ENCODE measurements at regions not wholly inside any gene's neighbourhood (a gene's known extent, or its start where the extent isn't known, plus 50 kb on each side); places are given as distances from the start of the nearest gene placed in this dataset.

GRCh38 chr12:86421333-86421732, 165.1 kb upstream of the MGAT4C start:
- no peak for DNase-seq

GRCh38 chr12:86414201-86414600, 158.0 kb upstream of the MGAT4C start:
- Histone ChIP-seq H3K4me1 (replicated peaks in 1 of 2) (no peaks in the 10 kb centered on the region), H3K4me3 (no peak overlapping the region), H3K27ac (no peak overlapping the region), H3K27me3 (no peaks in the 10 kb centered on the region), H3K9me3 (replicated peaks in 1 of 3) (no peaks in the 10 kb centered on the region), H3K36me3 (replicated peaks in 1 of 2) (no peaks in the 10 kb centered on the region)
- intact Hi-C loops (cut with DNase I) = no loop called here
- no peak for DNase-seq
- TF ChIP-seq POLR2A (IDR thresholded peaks at IDR 0.05) = no peak
- no peak for TF ChIP-seq CTCF (IDR thresholded peaks at IDR 0.05)
- 69 to 79% (median 76%) methylated on average over 3 of the region's 3 CpGs for WGBS, 4 donors

More at GRCh38 chr12:86421333-86421732, 165.1 kb upstream of the MGAT4C start:
- intact Hi-C loops (cut with DNase I) = no loop called here
- Histone ChIP-seq H3K9me3 (replicated peaks in 1 of 3) (no peaks in the 10 kb centered on the region), H3K4me3 (no peak overlapping the region), H3K4me1 (replicated peaks in 1 of 2) (no peaks in the 10 kb centered on the region), H3K27ac (no peak overlapping the region), H3K27me3 (no peaks in the 10 kb centered on the region), H3K36me3 (replicated peaks in 1 of 2) (no peaks in the 10 kb centered on the region)
- TF ChIP-seq POLR2A (IDR thresholded peaks at IDR 0.05) = no peak
- TF ChIP-seq CTCF (IDR thresholded peaks at IDR 0.05) = no peak
- 86 to 92% (median 88%) methylated on average over 8 of the region's 8 CpGs for WGBS, 4 donors

- intact Hi-C loops (cut with DNase I) = no loop called here
- no peaks in the 10 kb centered on the region for H3K36me3 ChIP-seq (replicated peaks in 1 of 2)
- TF ChIP-seq POLR2A (IDR thresholded peaks at IDR 0.05) = no peak
- TF ChIP-seq CTCF (IDR thresholded peaks at IDR 0.05) = no peak
- H3K27me3 ChIP-seq = no peaks in the 10 kb centered on the region
- no peak overlapping the region for H3K4me3 ChIP-seq
- H3K4me1 ChIP-seq (replicated peaks in 1 of 2) = no peaks in the 10 kb centered on the region
- no peak overlapping the region for H3K27ac ChIP-seq
- WGBS, 4 donors = 36 to 70% (median 65%) methylated on average over 2 to 3 of the region's 3 CpGs
- DNase-seq = no peak
- H3K9me3 ChIP-seq (replicated peaks in 1 of 3) = no peaks in the 10 kb centered on the region
Observed at GRCh38 chr12:86411710-86412109, 155.5 kb upstream of the MGAT4C start.

GRCh38 chr12:86407620-86408208, 151.5 kb upstream of the MGAT4C start:
- no peak for DNase-seq
- Histone ChIP-seq H3K4me1 (replicated peaks in 1 of 2) (no peaks in the 10 kb centered on the region), H3K27me3 (no peaks in the 10 kb centered on the region), H3K9me3 (replicated peaks in 1 of 3) (no peaks in the 10 kb centered on the region), H3K27ac (no peak overlapping the region), H3K36me3 (replicated peaks in 1 of 2) (no peaks in the 10 kb centered on the region), H3K4me3 (no peak overlapping the region)
- WGBS, 4 donors = 60 to 70% (median 67%) methylated on average over 5 of the region's 5 CpGs
- intact Hi-C loops (cut with DNase I) = no loop called here
- TF ChIP-seq POLR2A (IDR thresholded peaks at IDR 0.05) = no peak
- TF ChIP-seq CTCF (IDR thresholded peaks at IDR 0.05) = no peak
